Fibroblast of pulmonary artery (primary cell): ENCODE measurements at regions not wholly inside any gene's neighbourhood (a gene's known extent, or its start where the extent isn't known, plus 50 kb on each side); places are given as distances from the start of the nearest gene placed in this dataset.

Experiments used
- DNase-seq: peaks from one replicate; pipeline ENCODE4 v3.0.0-alpha.2; 2010; ENCODE audit warnings: low read depth
- H3K4me3 ChIP-seq: replicated peaks from 2 replicates; pipeline ENCODE4 v1.5.1; 2011; ENCODE audit warnings: low read depth, mild to moderate bottlenecking, control low read depth, low read length, moderate library complexity
- TF ChIP-seq, protein P1 (sequence below): IDR thresholded peaks from 2 replicates; pipeline ENCODE4 v1.5.1; 2011; ENCODE audit warnings: mild to moderate bottlenecking, control low read depth, low read length, inconsistent platforms; ENCODE audit errors: missing control alignments

DNA sequence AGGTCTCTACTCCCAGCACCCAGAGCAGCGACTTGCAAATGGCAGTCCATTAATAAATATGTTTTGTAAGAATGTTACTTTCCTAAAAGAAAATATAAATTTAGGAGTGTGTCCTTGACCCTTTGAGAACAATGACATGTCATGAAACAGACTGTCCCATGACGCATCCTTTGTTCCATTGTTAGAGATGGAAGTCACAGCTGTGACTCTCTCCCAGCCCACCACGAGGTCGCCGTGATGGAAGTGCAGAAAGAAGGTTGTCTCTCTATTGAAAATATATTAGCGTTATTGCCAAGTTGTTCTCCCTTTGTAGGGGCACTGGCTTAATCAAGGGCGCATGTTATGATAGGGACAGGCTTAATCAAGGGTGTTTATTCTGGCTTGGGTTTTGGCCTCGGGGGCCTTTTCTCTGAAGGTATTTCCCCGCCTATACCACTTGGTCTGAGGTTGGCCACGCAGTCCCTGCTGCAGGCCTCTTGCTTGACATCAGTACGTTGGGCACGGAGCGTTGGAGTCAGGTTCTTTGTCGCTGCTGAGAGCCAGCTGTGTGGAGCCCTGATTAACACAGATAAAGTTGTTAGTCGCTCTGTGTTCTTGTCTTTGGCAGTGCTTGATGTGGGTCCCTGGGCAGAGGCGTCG lies 126.7 kb upstream of the ZNF536 start:
- no peak for DNase-seq
- TF ChIP-seq, protein P1, sequence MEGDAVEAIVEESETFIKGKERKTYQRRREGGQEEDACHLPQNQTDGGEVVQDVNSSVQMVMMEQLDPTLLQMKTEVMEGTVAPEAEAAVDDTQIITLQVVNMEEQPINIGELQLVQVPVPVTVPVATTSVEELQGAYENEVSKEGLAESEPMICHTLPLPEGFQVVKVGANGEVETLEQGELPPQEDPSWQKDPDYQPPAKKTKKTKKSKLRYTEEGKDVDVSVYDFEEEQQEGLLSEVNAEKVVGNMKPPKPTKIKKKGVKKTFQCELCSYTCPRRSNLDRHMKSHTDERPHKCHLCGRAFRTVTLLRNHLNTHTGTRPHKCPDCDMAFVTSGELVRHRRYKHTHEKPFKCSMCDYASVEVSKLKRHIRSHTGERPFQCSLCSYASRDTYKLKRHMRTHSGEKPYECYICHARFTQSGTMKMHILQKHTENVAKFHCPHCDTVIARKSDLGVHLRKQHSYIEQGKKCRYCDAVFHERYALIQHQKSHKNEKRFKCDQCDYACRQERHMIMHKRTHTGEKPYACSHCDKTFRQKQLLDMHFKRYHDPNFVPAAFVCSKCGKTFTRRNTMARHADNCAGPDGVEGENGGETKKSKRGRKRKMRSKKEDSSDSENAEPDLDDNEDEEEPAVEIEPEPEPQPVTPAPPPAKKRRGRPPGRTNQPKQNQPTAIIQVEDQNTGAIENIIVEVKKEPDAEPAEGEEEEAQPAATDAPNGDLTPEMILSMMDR, result no peak
- H3K4me3 ChIP-seq, result no peak overlapping the region

DNA sequence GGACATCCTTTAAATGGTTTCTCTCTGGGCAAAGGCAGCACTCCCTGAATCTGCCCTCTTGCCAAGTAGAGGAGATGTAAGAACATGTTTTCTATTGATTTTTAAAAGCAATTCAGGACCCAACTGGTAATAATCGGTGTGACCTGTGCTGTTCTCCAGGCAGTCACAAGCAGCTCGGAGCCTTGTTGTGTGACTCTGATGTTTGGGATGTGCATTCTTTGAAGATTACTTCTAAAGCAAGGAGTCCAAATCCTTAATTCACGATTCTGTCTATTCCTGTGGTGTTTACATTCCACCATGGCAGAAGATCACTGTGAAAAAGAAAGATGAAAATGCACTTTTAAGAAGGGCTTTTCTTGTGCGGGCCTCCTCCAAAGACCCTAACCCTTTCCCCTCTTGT lies 122.3 kb upstream of the ZNF536 start:
- TF ChIP-seq, protein P1, result no peak
- DNase-seq, result no peak
- no peak overlapping the region for H3K4me3 ChIP-seq

DNA sequence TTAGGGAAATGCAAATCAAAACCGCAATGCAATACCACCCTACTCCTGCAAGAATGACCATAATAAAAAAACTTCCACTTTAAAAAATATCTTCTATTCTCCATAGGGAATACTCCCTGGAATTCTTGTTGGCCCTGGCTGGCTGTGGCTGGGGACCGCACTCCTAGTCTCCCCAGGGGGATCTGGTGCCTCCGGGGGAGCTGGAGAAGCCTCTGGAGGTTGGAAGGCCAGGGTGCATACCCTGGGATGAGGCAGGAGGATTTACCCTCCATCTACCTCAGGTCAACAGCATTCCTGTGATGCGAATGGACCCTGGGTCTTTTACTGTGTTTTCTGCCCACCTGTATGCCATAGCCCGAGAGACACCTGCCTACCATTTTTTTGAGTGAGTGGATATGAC lies 120.0 kb upstream of the ZNF536 start:
- TF ChIP-seq, protein P1, result no peak
- no peak for DNase-seq
- no peak overlapping the region for H3K4me3 ChIP-seq

DNA sequence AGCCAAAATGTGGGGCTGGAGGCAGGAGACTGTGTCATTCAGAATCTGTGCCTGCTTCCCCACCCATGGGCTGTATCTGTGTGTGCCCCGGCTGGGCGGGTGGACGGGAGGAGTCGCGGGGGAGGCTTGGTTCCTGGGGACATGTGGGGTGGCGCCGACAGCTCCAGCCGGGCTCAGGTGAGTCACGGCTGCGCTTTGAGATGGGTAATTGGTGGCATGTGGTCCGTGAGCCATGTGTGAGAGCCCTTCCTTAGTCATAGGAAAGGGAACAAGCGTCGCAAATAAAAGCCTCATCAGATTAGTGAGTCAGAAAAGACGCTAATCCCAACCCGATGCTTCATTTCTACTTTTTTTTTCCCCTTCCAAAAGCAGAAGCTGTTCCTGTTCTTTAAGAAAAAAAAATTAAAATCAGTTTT lies 118.6 kb upstream of the ZNF536 start:
- H3K4me3 ChIP-seq, result no peak overlapping the region
- no peak for DNase-seq
- TF ChIP-seq, protein P1, result no peak

DNA sequence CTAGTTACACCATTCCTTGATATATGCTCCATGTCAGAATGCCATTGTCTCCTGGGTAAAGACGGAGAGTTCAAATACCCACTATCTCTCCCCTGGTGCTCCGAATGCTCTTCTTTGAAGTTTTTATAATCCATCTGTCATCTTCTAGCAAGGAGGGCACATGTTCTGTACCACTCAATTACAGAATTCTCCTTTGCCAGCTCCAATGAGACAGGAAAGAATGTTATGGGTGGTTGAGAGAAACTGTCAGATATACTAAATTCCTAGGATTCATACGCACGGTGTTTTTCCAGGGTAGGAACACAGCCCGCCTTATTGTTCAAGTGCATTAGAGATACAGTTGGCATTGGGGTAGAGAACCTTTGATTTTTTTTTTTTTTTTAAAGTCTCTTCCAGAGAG lies 118.0 kb upstream of the ZNF536 start:
- H3K4me3 ChIP-seq, result no peak overlapping the region
- no peak for DNase-seq

DNA sequence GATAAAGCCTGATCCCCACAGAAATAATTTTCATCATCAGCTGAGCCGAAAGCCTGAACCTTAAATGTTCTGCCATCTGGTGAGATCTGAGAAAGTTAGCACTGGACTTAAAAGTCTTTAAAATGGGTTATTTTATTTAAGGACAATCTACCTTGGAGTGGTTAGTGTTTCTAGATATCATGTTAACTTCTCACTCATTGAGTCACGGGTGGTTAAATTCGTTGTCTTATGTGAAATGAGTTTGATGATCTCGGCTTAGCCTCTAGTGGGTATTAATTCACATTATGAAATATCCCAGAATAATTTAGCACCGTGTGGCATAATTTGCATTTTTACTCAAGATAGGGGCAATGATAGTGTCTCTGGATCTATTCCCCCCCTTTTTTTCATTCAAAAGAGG lies 117.4 kb upstream of the ZNF536 start:
- TF ChIP-seq, protein P1, result no peak

More for the DNA sequence above, 118.0 kb upstream of the ZNF536 start:
- TF ChIP-seq, protein P1, result no peak

More for the DNA sequence above, 117.4 kb upstream of the ZNF536 start:
- DNase-seq, result no peak
- no peak overlapping the region for H3K4me3 ChIP-seq
